GM12878 (cell line): ENCODE measurements at regions not wholly inside any gene's neighbourhood (a gene's known extent, or its start where the extent isn't known, plus 50 kb on each side); places are given as distances from the start of the nearest gene placed in this dataset.

ENCODE experiments used
- ATAC-seq: fragments of 200-7000 bp; cut with Tn5 transposase; 3 replicates; pipeline ENCODE4 v1.9.1; 2020; ENCODE audit warnings: mild to moderate bottlenecking, moderate library complexity
- BruUV-seq: library from RNA; stranded (reverse); fragments of 400-500 nt; replicated peaks from 2 replicates; lab custom pipeline; 2021; lab: Mats Ljungman, UMichigan
- CTCF ChIA-PET: fragments of 300-600 bp; sonication (Branson Sonifier 250); formaldehyde crosslinking; extraction: SDS; loops from one replicate; lab custom pipeline; 2021; ENCODE audit warnings: inconsistent platforms; lab: Yijun Ruan, JAX
- POLR2A ChIA-PET: fragments of 350-600 bp; formaldehyde crosslinking; extraction: SDS; loops from one replicate; lab custom pipeline; 2021; ENCODE audit warnings: inconsistent platforms; lab: Charles Lee
- RAD21 ChIA-PET: fragments of 300-600 bp; sonication (Branson Sonifier 250); formaldehyde crosslinking; loops from one replicate; lab custom pipeline; 2023; ENCODE audit warnings: antibody characterized with exemption; ENCODE audit not compliant: unreplicated experiment; lab: Charles Lee
- SMC1A ChIA-PET: fragments of 300-600 bp; sonication (Branson Sonifier 250); formaldehyde crosslinking; loops from one replicate; lab custom pipeline; 2023; ENCODE audit not compliant: unreplicated experiment, uncharacterized antibody; lab: Charles Lee
- DNase-seq: peaks from one replicate; pipeline ENCODE4 v3.0.0-alpha.2; 2011; ENCODE audit warnings: low read depth, low spot score
- FAIRE-seq: peaks from 3 replicates; lab custom pipeline; 2011; peaks lifted over from hg19 to GRCh38; lab: Jason Lieb, UNC
- H2AFZ ChIP-seq: 2 replicates; pipeline ENCODE4 v1.6.0; 2011; ENCODE audit warnings: low read depth, low read length, control low read depth; ENCODE audit not compliant: control insufficient read depth
- H3K27ac ChIP-seq: 2 replicates; pipeline ENCODE4 v1.5.1; 2011; ENCODE audit warnings: control low read depth; ENCODE audit not compliant: control insufficient read depth, insufficient read depth
- H3K27me3 ChIP-seq, 2 experiments: replicated peaks in 1 of 2; 2 replicates each; pipeline versions ENCODE4 v1.6.0 to v1.6.1; 2011; ENCODE audit warnings: low read length in 1 of 2; ENCODE audit not compliant: control insufficient read depth in 2 of 2, insufficient read depth in 2 of 2
- H3K36me3 ChIP-seq, 2 experiments: 2 replicates each; pipeline ENCODE4 v1.5.1; 2011; ENCODE audit warnings: low read length in 1 of 2; ENCODE audit not compliant: control insufficient read depth in 2 of 2, insufficient read depth in 2 of 2
- H3K4me1 ChIP-seq: 2 replicates; pipeline ENCODE4 v1.6.1; 2011; ENCODE audit warnings: mild to moderate bottlenecking, low read length, moderate library complexity, mixed read lengths; ENCODE audit not compliant: control insufficient read depth, insufficient read depth
- H3K4me2 ChIP-seq: 2 replicates; pipeline ENCODE4 v1.6.0; 2011; ENCODE audit warnings: control low read depth; ENCODE audit not compliant: control insufficient read depth, insufficient read depth
- H3K4me3 ChIP-seq: fragments of 200-600 bp; sonication (generic); 2 replicates; pipeline ENCODE4 v1.5.1; 2016
- H3K79me2 ChIP-seq: 2 replicates; pipeline ENCODE4 v1.6.0; 2011; ENCODE audit warnings: low read length; ENCODE audit not compliant: control insufficient read depth, insufficient read depth
- H3K9ac ChIP-seq: 2 replicates; pipeline ENCODE4 v1.8.0; 2011; ENCODE audit warnings: low read length, control low read depth, mixed read lengths; ENCODE audit not compliant: control insufficient read depth, insufficient read depth
- H3K9me3 ChIP-seq: replicated peaks from 3 replicates; pipeline ENCODE4 v1.5.1; 2011; ENCODE audit warnings: mild to moderate bottlenecking, low read length; ENCODE audit not compliant: control insufficient read depth, insufficient read depth
- H4K20me1 ChIP-seq: 2 replicates; pipeline ENCODE4 v1.6.0; 2011; ENCODE audit not compliant: control insufficient read depth, insufficient read depth
- BACH1 ChIP-seq: fragments of 450-650 bp; IDR thresholded peaks from 2 replicates; pipeline ENCODE4 v1.6.1; 2017; ENCODE audit warnings: mild to moderate bottlenecking, borderline replicate concordance
- IRF3 ChIP-seq: fragments of 450-650 bp; IDR thresholded peaks from 2 replicates; pipeline ENCODE4 v1.6.1; 2014; ENCODE audit warnings: mild to moderate bottlenecking
- WGBS: methylation state at CpG from one replicate; pipeline ENCODE4 v1.1.6; 2016; ENCODE audit warnings: low lambda C conversion rate; ENCODE audit not compliant: insufficient replicate concordance, insufficient coverage; ENCODE audit errors: missing lambda C conversion rate; 5-methylcytosine and 5-hydroxymethylcytosine counted together
- in situ Hi-C: fragments of 300-500 bp; cut with MboI; formaldehyde crosslinking; loops from 9 replicates; pipeline ENCODE4 v1.14.3; 2018; ENCODE audit warnings: mixed read lengths
- intact Hi-C: fragments of 100-400 bp; cut with micrococcal nuclease; formaldehyde crosslinking; loops from one replicate; pipeline ENCODE4 v1.14.2; 2022; ENCODE audit not compliant: unreplicated experiment
- TF ChIP-seq, protein P1 (sequence below): fragments of 150-350 bp; IDR thresholded peaks from 2 replicates; pipeline ENCODE4 v1.6.1; 2016; ENCODE audit warnings: low read depth, low read length

DNA sequence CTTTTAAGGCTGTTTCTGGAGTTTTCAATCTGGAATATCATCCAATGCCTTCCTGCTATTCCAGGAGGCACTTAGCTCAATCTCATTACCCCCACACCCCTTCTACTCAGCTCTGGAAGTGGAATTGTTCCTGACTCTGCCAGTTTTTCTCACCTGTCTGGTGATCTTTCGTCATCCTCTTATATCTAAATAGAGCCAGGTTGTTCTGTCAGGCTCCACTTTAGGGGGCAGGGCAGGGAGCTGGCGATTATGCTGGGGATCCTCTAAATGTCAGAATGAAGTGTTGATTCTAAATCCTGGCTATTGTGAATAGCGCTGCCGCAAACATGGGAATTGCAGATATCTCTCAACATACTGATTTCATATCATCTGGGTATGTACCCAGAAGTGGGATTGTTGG lies 63.6 kb upstream of the ETV3 start:
- CTCF ChIA-PET: interaction anchor here (1.0 to 1.6 kb wide), 2 partner anchors 25 to 303 kb away, joined by 3 to 4 read pairs; no protein-coding TSS in a partner anchor
- H3K9ac ChIP-seq: no peak overlapping the region
- SMC1A ChIA-PET: interaction anchor here (1.4 kb wide), 1 partner anchor 39 kb away, joined by 5 read pairs; no protein-coding TSS in a partner anchor
- H3K27ac ChIP-seq: no peak overlapping the region
- intact Hi-C loops: no loop called here
- no peak overlapping the region for H3K4me3 ChIP-seq
- in situ Hi-C loops: no loop called here
- no peaks in the 10 kb centered on the region for H3K36me3 ChIP-seq
- ATAC-seq (no peak), FAIRE-seq (no peak), DNase-seq (no peak)
- no peak overlapping the region for H2AFZ ChIP-seq
- H4K20me1 ChIP-seq: no peaks in the 10 kb centered on the region
- RAD21 ChIA-PET: no interaction called here
- no peaks in the 10 kb centered on the region for H3K79me2 ChIP-seq
- 36% methylated on average over 4 of the region's 4 CpGs for WGBS
- POLR2A ChIA-PET: no interaction called here
- no peak overlapping the region for H3K4me2 ChIP-seq
- H3K4me1 ChIP-seq: no peaks in the 10 kb centered on the region
- BruUV-seq: no TSS peak
- H3K27me3 ChIP-seq: no peaks in the 10 kb centered on the region
- no peaks in the 10 kb centered on the region for H3K9me3 ChIP-seq
- TF ChIP-seq IRF3: no peak
- TF ChIP-seq, protein P1, sequence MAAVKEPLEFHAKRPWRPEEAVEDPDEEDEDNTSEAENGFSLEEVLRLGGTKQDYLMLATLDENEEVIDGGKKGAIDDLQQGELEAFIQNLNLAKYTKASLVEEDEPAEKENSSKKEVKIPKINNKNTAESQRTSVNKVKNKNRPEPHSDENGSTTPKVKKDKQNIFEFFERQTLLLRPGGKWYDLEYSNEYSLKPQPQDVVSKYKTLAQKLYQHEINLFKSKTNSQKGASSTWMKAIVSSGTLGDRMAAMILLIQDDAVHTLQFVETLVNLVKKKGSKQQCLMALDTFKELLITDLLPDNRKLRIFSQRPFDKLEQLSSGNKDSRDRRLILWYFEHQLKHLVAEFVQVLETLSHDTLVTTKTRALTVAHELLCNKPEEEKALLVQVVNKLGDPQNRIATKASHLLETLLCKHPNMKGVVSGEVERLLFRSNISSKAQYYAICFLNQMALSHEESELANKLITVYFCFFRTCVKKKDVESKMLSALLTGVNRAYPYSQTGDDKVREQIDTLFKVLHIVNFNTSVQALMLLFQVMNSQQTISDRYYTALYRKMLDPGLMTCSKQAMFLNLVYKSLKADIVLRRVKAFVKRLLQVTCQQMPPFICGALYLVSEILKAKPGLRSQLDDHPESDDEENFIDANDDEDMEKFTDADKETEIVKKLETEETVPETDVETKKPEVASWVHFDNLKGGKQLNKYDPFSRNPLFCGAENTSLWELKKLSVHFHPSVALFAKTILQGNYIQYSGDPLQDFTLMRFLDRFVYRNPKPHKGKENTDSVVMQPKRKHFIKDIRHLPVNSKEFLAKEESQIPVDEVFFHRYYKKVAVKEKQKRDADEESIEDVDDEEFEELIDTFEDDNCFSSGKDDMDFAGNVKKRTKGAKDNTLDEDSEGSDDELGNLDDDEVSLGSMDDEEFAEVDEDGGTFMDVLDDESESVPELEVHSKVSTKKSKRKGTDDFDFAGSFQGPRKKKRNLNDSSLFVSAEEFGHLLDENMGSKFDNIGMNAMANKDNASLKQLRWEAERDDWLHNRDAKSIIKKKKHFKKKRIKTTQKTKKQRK: no peak
- no peak for TF ChIP-seq BACH1
